GM21737 (cell line): ENCODE measurements at regions not wholly inside any gene's neighbourhood (a gene's known extent, or its start where the extent isn't known, plus 50 kb on each side); places are given as distances from the start of the nearest gene placed in this dataset.
"Not testable (repeated sequence)": the region's sequence is repeated elsewhere in the genome, so short reads cannot be mapped to it uniquely, and the experiment has no call there.

Experiments
- ATAC-seq: cut with Tn5 transposase; IDR thresholded peaks from one replicate; pipeline ENCODE4 v1.9.1; 2021; ENCODE audit warnings: mild to moderate bottlenecking, moderate library complexity; ENCODE audit not compliant: unreplicated experiment

DNA sequence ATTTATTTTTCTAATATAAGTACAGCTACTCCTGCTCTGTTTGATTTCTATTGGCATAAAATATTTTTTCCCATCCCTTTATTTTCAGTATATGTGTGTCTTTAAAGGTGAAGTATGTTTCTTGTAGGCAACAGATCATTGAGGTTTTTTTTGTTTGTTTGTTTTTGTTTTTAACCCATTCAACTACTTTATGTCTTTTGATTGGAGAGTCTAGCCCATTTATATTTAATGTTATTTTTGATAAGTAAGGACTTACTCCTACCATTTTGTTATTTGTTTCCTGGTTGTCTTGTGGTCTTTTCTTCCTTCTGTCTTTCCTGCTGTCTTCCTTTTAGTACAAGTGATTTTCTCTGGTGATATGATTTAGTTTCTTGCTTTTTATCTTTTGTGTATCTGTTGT is 285.1 kb upstream of the PROX1 start:
- ATAC-seq: no peak

DNA sequence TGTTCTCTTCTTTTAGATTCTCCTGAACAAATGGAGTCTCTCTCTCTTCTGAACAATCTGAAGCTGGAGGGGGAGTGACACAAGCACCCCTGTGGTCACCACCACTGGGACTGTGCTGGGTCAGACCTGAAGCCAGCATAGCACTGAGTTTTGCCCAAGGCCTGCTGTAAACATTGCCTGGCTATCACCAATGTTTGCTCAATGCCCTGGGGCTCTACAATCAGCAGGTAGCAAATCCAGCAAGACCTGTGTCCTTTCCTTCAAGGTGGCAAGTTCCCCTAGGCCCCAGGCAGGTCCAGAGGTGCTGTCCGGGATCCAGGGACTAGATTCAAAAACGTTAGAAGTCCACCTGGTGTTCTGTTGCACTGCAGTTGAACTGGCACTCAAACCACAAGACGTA is 282.8 kb upstream of the PROX1 start:
- no peak for ATAC-seq

DNA sequence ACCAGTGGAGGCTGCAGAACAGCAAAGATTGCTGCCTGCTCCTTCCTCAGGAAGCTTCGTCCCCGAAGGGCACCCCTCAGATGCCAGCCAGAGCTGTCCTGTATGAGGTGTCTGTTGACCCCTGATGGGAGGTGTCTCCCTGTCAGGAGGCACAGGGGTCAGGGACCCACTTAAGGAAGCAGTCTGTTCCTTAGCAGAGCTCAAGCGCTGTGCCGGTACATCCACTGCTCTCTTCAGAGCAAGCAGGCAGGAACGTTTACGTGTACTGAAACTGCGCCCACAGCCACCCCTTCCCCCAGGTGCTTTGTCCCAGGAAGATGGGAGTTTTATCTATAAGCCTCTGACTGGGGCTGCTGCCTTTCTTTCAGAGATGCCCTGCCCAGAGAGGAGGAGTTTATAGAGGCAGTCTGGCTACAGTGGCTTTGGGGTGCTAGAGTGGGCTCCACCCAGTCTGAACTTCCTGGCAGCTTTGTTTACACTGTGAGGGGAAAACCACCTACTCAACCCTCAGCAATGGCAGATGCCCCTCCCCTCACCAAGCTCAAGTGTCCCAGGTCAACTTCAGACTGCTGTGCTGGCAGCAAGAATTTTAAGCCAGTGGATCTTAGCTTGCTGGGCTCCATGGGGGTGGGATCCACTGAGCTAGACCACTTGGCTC is 275.8 kb upstream of the PROX1 start:
- not testable (repeated sequence) for ATAC-seq

GRCh38 chr1:213714645-213715044 is 273.1 kb upstream of the PROX1 start:
- no peak for ATAC-seq

DNA sequence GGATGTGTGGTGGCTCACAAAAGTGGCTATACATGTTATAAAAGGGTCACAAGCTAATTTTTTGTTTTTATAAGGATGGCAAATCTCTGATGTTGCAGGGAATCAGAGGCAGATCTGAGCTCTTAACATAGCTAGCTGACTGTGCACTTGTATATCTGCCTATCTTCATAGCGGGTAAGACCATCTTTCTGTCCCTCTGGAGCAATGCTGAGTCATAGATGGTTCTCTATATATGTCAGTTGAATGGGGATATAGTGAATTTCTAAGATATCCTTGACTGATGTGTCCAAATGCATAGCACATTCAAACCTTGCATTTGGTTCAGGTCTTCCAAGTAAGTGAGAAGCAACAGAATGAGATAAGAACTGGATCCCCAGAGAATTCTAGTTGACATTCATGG is 272.6 kb upstream of the PROX1 start:
- no peak for ATAC-seq

- no peak for ATAC-seq
These were observed 268.3 kb upstream of the PROX1 start for GRCh38 chr1:213719462-213719861.

GRCh38 chr1:213720032-213720431 is 267.7 kb upstream of the PROX1 start:
- ATAC-seq: no peak

GRCh38 chr1:213723187-213723586 is 264.6 kb upstream of the PROX1 start:
- no peak for ATAC-seq

GRCh38 chr1:213724640-213725536 is 262.9 kb upstream of the PROX1 start:
- ATAC-seq: no peak

GRCh38 chr1:213727853-213728592 is 259.8 kb upstream of the PROX1 start:
- ATAC-seq: no peak

DNA sequence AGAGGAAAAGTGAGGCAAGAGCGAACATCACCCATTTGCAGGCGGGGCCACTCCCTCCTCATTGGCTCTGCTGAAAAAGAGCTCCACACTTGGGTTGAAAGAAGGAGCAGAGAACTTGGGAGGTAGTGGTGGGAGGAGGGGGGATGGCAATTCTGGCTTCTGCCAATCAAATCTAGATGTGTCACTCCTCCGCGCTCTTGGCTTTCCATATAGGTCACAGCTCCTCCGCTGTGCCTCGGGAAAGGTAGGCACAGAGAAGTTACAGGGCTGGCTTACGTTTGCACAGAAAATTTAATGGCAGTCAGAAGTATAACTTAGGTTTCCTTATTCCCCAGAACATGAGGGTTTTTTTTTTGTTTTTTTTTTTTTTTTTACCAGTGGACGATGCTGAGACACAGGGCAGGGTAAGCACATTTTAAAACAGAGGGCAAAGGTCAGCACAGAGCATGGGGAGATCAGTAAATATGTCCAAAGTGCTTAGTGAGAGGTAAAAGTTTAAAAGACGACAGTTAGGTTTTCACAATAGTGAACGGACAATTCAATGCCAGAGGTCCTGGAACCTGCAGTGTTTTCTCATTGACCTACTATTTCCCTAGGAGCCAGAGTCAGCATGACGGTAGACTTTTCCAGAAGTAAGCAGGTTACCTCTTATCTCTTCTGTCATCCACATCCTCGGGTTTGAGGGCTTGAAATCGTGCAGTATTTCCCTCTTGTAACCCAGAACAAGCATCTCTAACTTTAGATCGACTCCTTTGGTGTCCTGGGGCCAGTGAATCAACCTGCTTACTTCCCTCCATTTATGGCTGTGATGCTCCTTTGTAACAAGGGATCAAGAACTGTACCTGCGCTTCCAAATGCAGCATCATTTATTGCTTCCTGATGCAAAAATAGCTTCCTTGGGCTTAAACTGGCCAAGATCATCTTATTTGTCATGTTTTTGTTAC is 258.9 kb upstream of the PROX1 start:
- no peak for ATAC-seq

DNA sequence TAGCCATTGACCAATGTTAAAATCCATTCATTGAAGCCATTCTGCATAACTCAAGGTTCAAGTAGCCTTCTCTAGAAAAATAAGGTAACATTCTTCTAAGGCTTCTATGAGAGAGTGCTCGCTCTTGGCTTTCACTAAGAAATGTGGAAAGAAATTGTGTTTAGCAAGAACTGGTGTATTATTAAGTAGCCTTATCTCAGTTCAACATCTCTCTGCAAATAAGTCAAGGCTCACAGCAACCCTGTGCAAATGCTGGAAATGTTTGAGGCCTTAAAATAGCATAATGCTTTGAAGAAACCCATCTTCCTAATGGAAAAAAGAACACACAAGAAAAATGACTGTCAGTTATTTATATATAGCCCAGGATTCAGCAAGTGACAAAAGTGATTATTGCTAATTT is 254.1 kb upstream of the PROX1 start:
- no peak for ATAC-seq

DNA sequence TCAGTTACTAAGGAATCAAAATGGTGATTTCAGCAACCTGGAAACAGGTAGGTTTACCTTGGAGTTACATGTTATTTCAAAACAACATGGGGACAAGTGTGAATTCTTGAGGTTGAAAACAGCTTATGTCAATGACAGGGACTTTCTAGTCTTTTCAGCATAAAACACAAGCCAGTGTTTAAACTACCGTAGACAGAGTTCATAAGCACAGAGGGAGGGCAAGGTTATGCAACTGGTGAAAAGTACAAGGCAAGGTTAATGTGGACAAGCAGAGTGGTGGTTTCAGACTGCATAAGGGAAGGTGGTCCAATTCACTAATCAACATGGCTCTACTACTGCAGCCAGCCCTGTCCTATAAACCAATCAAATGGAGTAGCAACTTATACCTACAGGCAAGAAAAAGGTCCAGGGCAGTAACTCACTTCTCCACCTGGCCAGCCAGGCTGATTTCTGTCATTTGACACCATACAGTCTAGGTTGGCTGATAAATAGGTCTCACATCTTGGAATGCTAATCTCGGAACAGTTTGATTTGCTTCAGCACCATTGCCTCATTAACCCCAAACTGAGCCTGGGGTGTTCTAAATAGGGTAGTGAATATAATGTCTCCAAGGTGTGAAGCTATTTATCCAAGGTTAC is 250.3 kb upstream of the PROX1 start:
- ATAC-seq: no peak

GRCh38 chr1:213738658-213739057 is 249.1 kb upstream of the PROX1 start:
- no peak for ATAC-seq

- no peak for ATAC-seq
These were observed 244.8 kb upstream of the PROX1 start for GRCh38 chr1:213742992-213743391.

- no peak for ATAC-seq
These were observed 243.0 kb upstream of the PROX1 start for GRCh38 chr1:213744780-213745179.

GRCh38 chr1:213745451-213745850 is 242.3 kb upstream of the PROX1 start:
- no peak for ATAC-seq

GRCh38 chr1:213749558-213749957 is 238.2 kb upstream of the PROX1 start:
- ATAC-seq: no peak

DNA sequence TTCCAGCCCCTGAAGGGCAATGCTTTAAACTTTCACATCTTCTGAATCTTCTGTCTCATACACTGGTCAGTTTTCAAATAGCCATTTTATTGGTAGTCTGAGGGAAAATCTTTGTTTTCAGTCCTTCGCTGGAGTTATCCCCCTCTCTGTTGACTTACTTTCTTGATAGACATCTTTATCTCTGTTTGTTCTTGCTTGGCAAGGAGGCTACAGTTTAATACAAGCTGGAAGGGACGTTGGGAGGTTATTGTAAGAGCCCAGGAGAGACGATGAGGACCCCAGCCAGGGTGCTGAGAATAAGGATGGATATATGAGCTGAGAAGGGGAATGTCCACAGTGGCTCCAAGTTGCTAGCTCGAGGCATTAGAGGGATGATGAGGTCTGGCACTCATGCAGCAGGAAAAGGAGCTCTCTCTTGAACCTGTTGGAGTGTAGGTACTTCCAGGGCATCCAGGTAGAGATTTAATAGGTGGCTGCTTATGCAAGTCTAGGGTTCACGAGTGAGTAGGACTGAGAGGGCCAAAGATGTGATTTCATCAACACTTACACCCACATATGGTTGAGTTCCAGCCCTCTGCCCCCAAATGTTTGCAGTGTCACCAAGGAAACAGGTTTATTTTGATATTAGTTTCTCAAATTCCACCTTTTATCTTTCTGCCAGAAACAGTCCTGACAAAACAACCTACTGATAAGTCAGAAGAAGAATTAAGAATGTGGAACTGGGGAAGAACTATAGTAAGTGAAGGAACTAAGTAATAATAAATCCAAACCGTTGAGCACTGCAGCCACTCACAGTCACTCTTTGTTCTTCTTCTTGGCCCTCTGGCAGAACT is 237.3 kb upstream of the PROX1 start:
- no peak for ATAC-seq
